Stimulated activated CD4-positive, alpha-beta T cell treated with anti-CD3 and anti-CD28 coated beads, Interleukin-1b, Interleukin-23, amount 100 ng/mL, for 4 hours (primary cell): ENCODE measurements at regions not wholly inside any gene's neighbourhood (a gene's known extent, or its start where the extent isn't known, plus 50 kb on each side); places are given as distances from the start of the nearest gene placed in this dataset.
"Not testable (repeated sequence)": the region's sequence is repeated elsewhere in the genome, so short reads cannot be mapped to it uniquely, and the experiment has no call there.

Experiments
- DNase-seq, 2 donors: peaks; one replicate each; pipeline ENCODE4 v3.0.0-alpha.2; 2020; ENCODE audit warnings: low read depth in 2 of 2

GRCh38 chrX:131595120-131595519 lies 51.2 kb downstream of the OR13H1 start:
- DNase-seq = no peak

- DNase-seq = no peak
Measured at GRCh38 chrX:131607792-131608369, 64.0 kb downstream of the OR13H1 start.

GRCh38 chrX:131609480-131609879 lies 65.6 kb downstream of the OR13H1 start:
- DNase-seq = no peak

GRCh38 chrX:131613260-131613659 lies 69.4 kb downstream of the OR13H1 start:
- no peak for DNase-seq

GRCh38 chrX:131614241-131614640 lies 70.4 kb downstream of the OR13H1 start:
- DNase-seq = no peak

GRCh38 chrX:131617182-131617581 lies 73.3 kb downstream of the OR13H1 start:
- no peak for DNase-seq

GRCh38 chrX:131621650-131622049 lies 77.8 kb downstream of the OR13H1 start:
- no peak for DNase-seq

GRCh38 chrX:131626681-131627296 lies 82.9 kb downstream of the OR13H1 start:
- DNase-seq = no peak

GRCh38 chrX:131630534-131630933 lies 86.7 kb downstream of the OR13H1 start:
- no peak for DNase-seq

GRCh38 chrX:131633285-131633917 lies 89.5 kb downstream of the OR13H1 start:
- DNase-seq = peak; percentile 2 to 28

GRCh38 chrX:131634900-131635299 lies 91.0 kb downstream of the OR13H1 start:
- DNase-seq = no peak

- no peak for DNase-seq
Measured at GRCh38 chrX:131646106-131646505, 102.2 kb downstream of the OR13H1 start.

- no peak for DNase-seq
Measured at GRCh38 chrX:131649741-131650140, 105.9 kb downstream of the OR13H1 start.

- no peak for DNase-seq
Measured at GRCh38 chrX:131650637-131651410, 107.0 kb downstream of the OR13H1 start.

GRCh38 chrX:131663726-131664125 lies 119.9 kb downstream of the OR13H1 start:
- not testable (repeated sequence) for DNase-seq

- DNase-seq = no peak
Measured at GRCh38 chrX:131671735-131672134, 127.9 kb downstream of the OR13H1 start.

GRCh38 chrX:131675596-131676194 lies 131.8 kb downstream of the OR13H1 start:
- DNase-seq = no peak

- DNase-seq = peak; percentile 14 to 40
Measured at GRCh38 chrX:131677655-131678628, 134.1 kb downstream of the OR13H1 start.

GRCh38 chrX:131682735-131683134 lies 138.9 kb downstream of the OR13H1 start:
- DNase-seq = not testable (repeated sequence)

- no peak for DNase-seq
Measured at GRCh38 chrX:131693359-131693758, 149.5 kb downstream of the OR13H1 start.

- DNase-seq = not testable (repeated sequence)
Measured at GRCh38 chrX:131696989-131697388, 153.1 kb downstream of the OR13H1 start.
